HepG2 (cell line): ENCODE measurements at regions not wholly inside any gene's neighbourhood (a gene's known extent, or its start where the extent isn't known, plus 50 kb on each side); places are given as distances from the start of the nearest gene placed in this dataset.

Experiments used
- ASH2L ChIP-seq: fragments of 300-600, 200-600 bp; sonication (generic); IDR thresholded peaks from 2 replicates; pipeline ENCODE4 v1.7.0; 2017; ENCODE audit warnings: low read depth, mild to moderate bottlenecking, moderate library complexity, mixed read lengths, low read length; ENCODE audit not compliant: insufficient read length
- ATF3 ChIP-seq: sonication (generic); formaldehyde crosslinking; IDR thresholded peaks from 2 replicates; pipeline ENCODE4 v1.4.0; 2020; ENCODE audit warnings: missing genetic modification reagents
- BCLAF1 ChIP-seq: fragments of 450-650 bp; IDR thresholded peaks from 2 replicates; pipeline ENCODE4 v1.6.1; 2017; ENCODE audit warnings: mild to moderate bottlenecking
- CHD4 ChIP-seq: fragments of 200-600 bp; sonication (generic); IDR thresholded peaks from 2 replicates; pipeline ENCODE4 v1.7.0; 2017; ENCODE audit warnings: mild to moderate bottlenecking, low read length, borderline replicate concordance
- ERF ChIP-seq: IDR thresholded peaks from 2 replicates; pipeline ENCODE4 v1.6.1; 2018; ENCODE audit warnings: missing biosample characterization, missing genetic modification reagents
- HDAC1 ChIP-seq: sonication (generic); formaldehyde crosslinking; IDR thresholded peaks from 2 replicates; pipeline ENCODE4 v1.5.1; 2020; ENCODE audit warnings: mild to moderate bottlenecking, missing genetic modification reagents
- JUND ChIP-seq: sonication (generic); formaldehyde crosslinking; IDR thresholded peaks from 2 replicates; pipeline ENCODE4 v1.8.0; 2022; ENCODE audit warnings: mild to moderate bottlenecking, missing genetic modification reagents
- KLF6 ChIP-seq: IDR thresholded peaks from 2 replicates; pipeline ENCODE4 v1.8.0; 2016; ENCODE audit warnings: missing biosample characterization, missing genetic modification reagents
- NCOA5 ChIP-seq: sonication (generic); formaldehyde crosslinking; IDR thresholded peaks from 2 replicates; pipeline ENCODE4 v1.4.0; 2020; ENCODE audit warnings: missing genetic modification reagents
- NFKBIZ ChIP-seq: IDR thresholded peaks from 2 replicates; pipeline ENCODE4 v1.6.1; 2018; ENCODE audit warnings: missing genetic modification reagents, missing compliant biosample characterization
- STAG1 ChIP-seq: sonication (generic); formaldehyde crosslinking; IDR thresholded peaks from 2 replicates; pipeline ENCODE4 v1.4.0; 2020; ENCODE audit warnings: missing genetic modification reagents
- THAP11 ChIP-seq: IDR thresholded peaks from 2 replicates; pipeline ENCODE4 v1.6.1; 2016; ENCODE audit warnings: missing biosample characterization, missing genetic modification reagents
- THRA ChIP-seq: sonication (generic); formaldehyde crosslinking; IDR thresholded peaks from 2 replicates; pipeline ENCODE4 v1.4.0; 2020; ENCODE audit warnings: missing genetic modification reagents, borderline replicate concordance
- YEATS4 ChIP-seq: sonication (generic); formaldehyde crosslinking; IDR thresholded peaks from 2 replicates; pipeline ENCODE4 v1.4.0; 2020; ENCODE audit warnings: missing genetic modification reagents, borderline replicate concordance
- ZFP1 ChIP-seq: IDR thresholded peaks from 2 replicates; pipeline ENCODE4 v1.6.1; 2016
- ZNF225 ChIP-seq: sonication (generic); formaldehyde crosslinking; IDR thresholded peaks from 2 replicates; pipeline ENCODE4 v1.4.0; 2020; ENCODE audit warnings: mild to moderate bottlenecking, missing genetic modification reagents
- ZNF3 ChIP-seq: IDR thresholded peaks from 2 replicates; pipeline ENCODE4 v1.7.0; 2017; ENCODE audit warnings: inconsistent platforms
- ZNF367 ChIP-seq: sonication (generic); formaldehyde crosslinking; IDR thresholded peaks from 2 replicates; pipeline ENCODE4 v1.4.0; 2020; ENCODE audit warnings: missing genetic modification reagents, borderline replicate concordance
- ZNF546 ChIP-seq: sonication (generic); formaldehyde crosslinking; conservative IDR thresholded peaks from 2 replicates; pipeline ENCODE4 v1.8.1; 2023; ENCODE audit warnings: mild to moderate bottlenecking, missing genetic modification reagents
- ZNF572 ChIP-seq: sonication (generic); formaldehyde crosslinking; IDR thresholded peaks from 2 replicates; pipeline ENCODE4 v1.5.1; 2020; ENCODE audit warnings: mild to moderate bottlenecking, missing genetic modification reagents
- ZNF574 ChIP-seq: sonication (generic); formaldehyde crosslinking; IDR thresholded peaks from 2 replicates; pipeline ENCODE4 v1.4.0; 2020; ENCODE audit warnings: missing genetic modification reagents
- ZNF709 ChIP-seq: sonication (generic); formaldehyde crosslinking; IDR thresholded peaks from 2 replicates; pipeline ENCODE4 v1.5.0; 2020; ENCODE audit warnings: mild to moderate bottlenecking, missing genetic modification reagents
- ZNF776 ChIP-seq: sonication (generic); formaldehyde crosslinking; IDR thresholded peaks from 2 replicates; pipeline ENCODE4 v1.4.0; 2020; ENCODE audit warnings: mild to moderate bottlenecking, missing genetic modification reagents
- ZZZ3 ChIP-seq: sonication (generic); formaldehyde crosslinking; IDR thresholded peaks from 2 replicates; pipeline ENCODE4 v1.4.0; 2020; ENCODE audit warnings: missing genetic modification reagents, mild to moderate bottlenecking, borderline replicate concordance

GRCh38 chr9:129495620-129496472 is 125.1 kb downstream of the C9orf50 start (continued):
- no peak for TF ChIP-seq BCLAF1
- peak; percentile 72; the same call in 1 of the 2 replicates for TF ChIP-seq ZNF225
- 0 out of 2 replicates have a peak, but pooled peaks have one; percentile 12 for TF ChIP-seq ERF (CRISPR knock-in tag)
- TF ChIP-seq ZZZ3: no peak
- TF ChIP-seq ASH2L: peak; percentile 60
- TF ChIP-seq JUND (CRISPR knock-in tag): peak; percentile 40; the same call in 1 of the 2 replicates
- no peak for TF ChIP-seq ZNF546 (CRISPR knock-in tag)
- TF ChIP-seq STAG1 (CRISPR knock-in tag): peak; percentile 20; the same call in 1 of the 2 replicates
- no peak for TF ChIP-seq NCOA5
- TF ChIP-seq HDAC1: peak; percentile 89
- peak; percentile 21; the same call in 1 of the 2 replicates for TF ChIP-seq YEATS4
- peak; percentile 11; the same call in 1 of the 2 replicates for TF ChIP-seq ZNF572 (CRISPR knock-in tag)
- peak; percentile 31; the same call in 1 of the 2 replicates for TF ChIP-seq THRA (CRISPR knock-in tag)
- no peak; the same call in 1 of the 2 replicates for TF ChIP-seq NFKBIZ (CRISPR knock-in tag)
- TF ChIP-seq ZNF367: 0 out of 2 replicates have a peak, but pooled peaks have one; percentile 56
- TF ChIP-seq CHD4: peak; percentile 71; the same call in 1 of the 2 replicates
- TF ChIP-seq ZNF709 (CRISPR knock-in tag): no peak
- 0 out of 2 replicates have a peak, but pooled peaks have one; percentile 46 for TF ChIP-seq ZNF3
- no peak for TF ChIP-seq ZFP1
- TF ChIP-seq THAP11 (CRISPR knock-in tag): peak; percentile 63
- peak; percentile 29; the same call in 1 of the 2 replicates for TF ChIP-seq ZNF776 (CRISPR knock-in tag)
- TF ChIP-seq KLF6: peak; percentile 35; the same call in 1 of the 2 replicates
- peak; percentile 67 for TF ChIP-seq ATF3 (CRISPR knock-in tag)
- TF ChIP-seq ZNF574 (CRISPR knock-in tag): no peak; the same call in 1 of the 2 replicates
